ENCODE measurements at regions not wholly inside any gene's neighbourhood (a gene's known extent, or its start where the extent isn't known, plus 50 kb on each side); places are given as distances from the start of the nearest gene placed in this dataset.
"Not testable (repeated sequence)": the region's sequence is repeated elsewhere in the genome, so short reads cannot be mapped to it uniquely, and the experiment has no call there.

- WGBS, 5 donors: 49 to 75% (median 57%) methylated on average over 19 to 28 of the region's 28 CpGs
- DNase-seq: peak; percentile 78 to 85
- Histone ChIP-seq H3K27me3 (peaks cover 0 to 26% (median 0%) of the 10 kb centered on the region in 3 donors), H3K36me3 (no peaks in the 10 kb centered on the region), H3K4me1 (peaks cover 0 to 25% (median 3%) of the 10 kb centered on the region in 4 donors), H3K4me3 (no peak overlapping the region), H3K9me3 (no peaks in the 10 kb centered on the region), H3K27ac (peak overlapping the region in 2 of 5 donors; percentile 33 to 64)
- intact Hi-C loops (cut with DNase I; ENCODE audit: low total_unique reads): no loop called here
- TF ChIP-seq EP300 (IDR thresholded peaks at IDR 0.05) (no peak), POLR2AphosphoS5 (IDR thresholded peaks at IDR 0.05) (no peak), CTCF (IDR thresholded peaks at IDR 0.05) (peak in 3 of 7 experiments; percentile 21 to 52 (median 40))
Observed at GRCh38 chr15:77907824-77908751, 169.4 kb downstream of the TBC1D2B start.

DNA sequence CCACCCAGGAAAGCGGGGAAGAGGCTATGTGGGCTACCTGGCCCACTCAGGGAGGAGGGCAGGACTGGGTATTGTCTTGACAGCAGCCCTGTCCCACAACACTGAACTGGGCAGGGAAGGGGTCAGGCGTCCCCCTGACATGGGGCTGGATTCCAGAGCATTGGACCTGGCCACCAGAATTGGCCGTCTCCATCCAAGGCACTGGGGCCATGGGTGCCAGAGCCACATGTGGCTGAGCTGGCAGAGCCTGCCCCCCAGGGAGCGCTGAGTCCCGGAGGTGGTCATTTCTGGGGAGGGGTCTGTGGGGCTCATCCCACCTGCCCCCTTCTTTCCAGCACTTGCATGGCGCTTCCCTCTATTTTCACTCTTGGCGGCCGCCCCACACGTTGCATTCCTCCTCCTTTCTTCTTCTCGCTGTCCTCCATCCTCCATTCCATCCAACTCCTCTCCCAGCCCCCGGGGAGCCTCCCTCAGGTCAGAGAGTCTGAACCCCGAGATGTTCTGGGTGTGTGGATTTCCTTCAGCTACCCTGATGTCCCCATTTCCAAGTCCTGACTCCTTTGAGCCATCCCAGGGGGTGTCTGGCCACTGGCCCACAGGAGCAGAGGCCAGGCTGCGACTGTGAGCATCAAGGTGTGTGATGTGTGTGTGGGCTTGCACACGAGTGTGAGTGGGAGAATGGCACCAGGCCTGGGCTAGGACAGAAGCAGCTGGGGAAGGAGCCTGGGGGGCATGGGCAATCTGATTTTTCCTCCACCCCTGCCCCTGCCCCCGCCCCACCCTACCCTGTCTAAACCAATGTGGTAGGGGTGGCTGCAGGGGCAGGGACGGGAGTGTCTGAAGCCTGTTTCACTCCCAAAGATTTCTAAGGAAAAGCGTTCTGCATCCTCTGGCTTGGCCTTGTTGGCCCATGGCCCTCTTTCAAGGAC lies 171.2 kb downstream of the TBC1D2B start:
- intact Hi-C loops (cut with DNase I; ENCODE audit: low total_unique reads); H3K27ac ChIP-seq; H3K36me3 ChIP-seq; DNase-seq; H3K9me3 ChIP-seq; H3K4me3 ChIP-seq: not testable (repeated sequence)
- H3K4me1 ChIP-seq: peaks cover 0 to 25% (median 3%) of the 10 kb centered on the region in 4 donors
- peaks cover 0 to 26% (median 0%) of the 10 kb centered on the region in 3 donors for H3K27me3 ChIP-seq
- 72 to 81% (median 75%) methylated on average over 14 to 17 of the region's 17 CpGs for WGBS, 5 donors

DNA sequence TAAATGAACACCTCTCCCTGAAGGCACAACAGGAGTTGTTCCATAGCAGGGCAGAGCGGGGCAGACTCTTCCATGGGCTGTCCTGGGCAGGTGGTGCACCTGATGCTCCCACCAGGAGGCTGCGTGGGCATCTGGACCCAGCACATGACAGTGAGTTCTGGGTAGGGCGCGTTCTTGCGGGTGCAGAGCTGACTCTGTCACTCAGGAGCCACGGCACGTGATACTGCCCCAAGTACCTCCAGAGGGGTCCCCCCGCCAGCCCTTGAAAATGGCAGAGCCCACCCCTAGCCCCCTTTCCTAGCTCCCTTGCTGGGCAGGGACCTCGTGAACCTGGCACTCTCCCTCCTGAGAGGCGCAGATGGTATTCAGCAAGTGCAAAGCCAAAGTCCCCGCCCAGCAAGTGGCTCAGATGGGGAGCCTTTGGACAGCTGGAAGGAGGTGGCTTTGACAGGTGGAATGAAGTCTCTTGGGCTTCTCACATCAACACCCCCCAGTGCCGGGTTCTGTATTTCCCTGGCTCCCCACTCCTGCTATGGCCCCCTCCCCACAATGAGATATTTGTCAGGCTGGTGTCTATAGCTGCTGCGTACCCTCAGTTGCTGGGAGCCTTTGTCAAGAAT lies 172.1 kb downstream of the TBC1D2B start:
- Histone ChIP-seq H3K27ac (no peak overlapping the region), H3K9me3 (no peaks in the 10 kb centered on the region), H3K4me3 (no peak overlapping the region), H3K4me1 (peaks cover 0 to 24% (median 3%) of the 10 kb centered on the region in 4 donors), H3K36me3 (no peaks in the 10 kb centered on the region), H3K27me3 (peaks cover 0 to 26% (median 0%) of the 10 kb centered on the region in 3 donors)
- TF ChIP-seq POLR2AphosphoS5 (IDR thresholded peaks at IDR 0.05): no peak
- no peak for TF ChIP-seq POLR2A (IDR thresholded peaks at IDR 0.05)
- no peak for TF ChIP-seq CTCF (IDR thresholded peaks at IDR 0.05)
- no peak for TF ChIP-seq EP300 (IDR thresholded peaks at IDR 0.05)
- peak in 1 of 2 donors; percentile 22 for DNase-seq
- WGBS, 5 donors: 66 to 83% (median 81%) methylated on average over 5 to 13 of the region's 13 CpGs
- intact Hi-C loops (cut with DNase I; ENCODE audit: low total_unique reads): no loop called here

DNA sequence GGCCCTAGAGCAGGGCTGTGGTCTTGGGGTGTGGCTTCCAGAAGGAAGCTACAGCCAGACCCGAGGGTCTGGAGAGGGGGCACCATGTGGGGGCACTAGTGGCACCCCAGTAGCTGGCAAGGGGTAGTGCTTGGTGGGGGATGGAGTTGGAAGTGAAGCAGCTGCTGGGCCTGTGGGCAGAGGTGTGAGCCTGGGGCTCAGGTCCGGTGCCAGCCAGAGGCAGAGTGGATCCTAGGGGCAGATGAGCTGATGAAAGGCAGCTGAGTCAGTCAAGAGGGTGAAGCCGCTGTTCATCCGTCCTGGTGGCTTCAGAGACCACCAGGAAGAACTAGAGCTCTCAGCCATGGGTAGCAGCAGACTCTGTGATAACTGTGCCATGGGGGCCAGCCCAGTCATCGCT lies 172.6 kb downstream of the TBC1D2B start:
- TF ChIP-seq EP300 (IDR thresholded peaks at IDR 0.05) (no peak), POLR2AphosphoS5 (IDR thresholded peaks at IDR 0.05) (no peak), CTCF (IDR thresholded peaks at IDR 0.05) (no peak), POLR2A (IDR thresholded peaks at IDR 0.05) (no peak)
- intact Hi-C loops (cut with DNase I; ENCODE audit: low total_unique reads): no loop called here
- 43 to 73% (median 66%) methylated on average over 2 to 5 of the region's 5 CpGs for WGBS, 5 donors

More for the DNA sequence above, 172.6 kb downstream of the TBC1D2B start:
- Histone ChIP-seq H3K27me3 (peaks cover 0 to 26% (median 0%) of the 10 kb centered on the region in 3 donors), H3K9me3 (no peaks in the 10 kb centered on the region), H3K36me3 (no peaks in the 10 kb centered on the region), H3K27ac (no peak overlapping the region), H3K4me3 (no peak overlapping the region), H3K4me1 (peaks cover 0 to 19% (median 3%) of the 10 kb centered on the region in 4 donors)
- no peak for DNase-seq
